Erythroblast (primary cell): ENCODE measurements at regions not wholly inside any gene's neighbourhood (a gene's known extent, or its start where the extent isn't known, plus 50 kb on each side); places are given as distances from the start of the nearest gene placed in this dataset.
"Not testable (repeated sequence)": the region's sequence is repeated elsewhere in the genome, so short reads cannot be mapped to it uniquely, and the experiment has no call there.

ENCODE experiments used
- DNase-seq, 2 experiments: peaks; one replicate each; lab custom pipeline; 2025; lab: John Stamatoyannopoulos, UW
- GATA1 ChIP-seq: IDR thresholded peaks from 2 replicates; pipeline ENCODE4 v1.6.1; 2011; ENCODE audit warnings: low read depth, mild to moderate bottlenecking, control low read depth, low read length, moderate library complexity
- POLR2A ChIP-seq: IDR thresholded peaks from 2 replicates; pipeline ENCODE4 v1.6.1; 2011; ENCODE audit warnings: mild to moderate bottlenecking, low read length

DNA sequence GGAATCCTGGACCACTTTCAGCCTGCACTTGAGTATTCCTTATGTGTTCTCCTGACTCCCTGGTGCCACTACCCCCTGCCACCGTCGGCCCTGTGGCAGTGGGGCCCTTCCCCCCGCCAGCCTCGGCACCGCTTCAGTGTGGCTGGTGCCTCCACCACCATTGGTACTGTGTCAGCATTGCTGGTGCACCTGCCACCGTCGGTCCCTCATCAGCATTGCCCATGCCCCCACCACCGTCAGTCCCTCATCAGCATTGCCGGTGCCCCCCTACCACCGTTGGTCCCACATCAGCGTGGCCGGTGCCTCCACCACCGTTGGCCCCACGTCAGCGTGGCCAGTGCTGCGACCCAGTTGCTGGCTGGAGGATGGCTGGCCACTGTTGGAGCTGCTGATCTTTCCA is 228.5 kb downstream of the TM9SF2 start:
- TF ChIP-seq GATA1 (no peak), POLR2A (no peak)
- no peak for DNase-seq

DNA sequence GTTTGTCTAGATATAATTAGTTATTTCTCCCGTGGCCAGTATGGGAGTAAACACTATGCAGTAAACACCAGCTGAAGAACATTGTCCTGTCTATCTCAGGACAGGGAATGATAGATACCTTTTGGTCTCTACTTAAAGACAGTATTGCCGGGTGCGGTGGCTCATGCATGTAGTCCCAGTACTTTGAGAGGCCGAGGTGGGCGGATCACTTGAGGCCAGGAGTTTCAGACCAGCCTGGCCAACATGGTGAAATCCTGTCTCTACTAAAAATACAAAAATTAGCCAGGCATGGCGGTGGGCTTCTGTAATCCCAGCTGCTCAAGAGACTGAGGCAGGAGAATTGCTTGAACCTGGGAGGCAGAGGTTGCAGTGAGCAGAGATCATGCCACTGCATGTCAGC is 226.4 kb downstream of the TM9SF2 start:
- DNase-seq, result not testable (repeated sequence)

DNA sequence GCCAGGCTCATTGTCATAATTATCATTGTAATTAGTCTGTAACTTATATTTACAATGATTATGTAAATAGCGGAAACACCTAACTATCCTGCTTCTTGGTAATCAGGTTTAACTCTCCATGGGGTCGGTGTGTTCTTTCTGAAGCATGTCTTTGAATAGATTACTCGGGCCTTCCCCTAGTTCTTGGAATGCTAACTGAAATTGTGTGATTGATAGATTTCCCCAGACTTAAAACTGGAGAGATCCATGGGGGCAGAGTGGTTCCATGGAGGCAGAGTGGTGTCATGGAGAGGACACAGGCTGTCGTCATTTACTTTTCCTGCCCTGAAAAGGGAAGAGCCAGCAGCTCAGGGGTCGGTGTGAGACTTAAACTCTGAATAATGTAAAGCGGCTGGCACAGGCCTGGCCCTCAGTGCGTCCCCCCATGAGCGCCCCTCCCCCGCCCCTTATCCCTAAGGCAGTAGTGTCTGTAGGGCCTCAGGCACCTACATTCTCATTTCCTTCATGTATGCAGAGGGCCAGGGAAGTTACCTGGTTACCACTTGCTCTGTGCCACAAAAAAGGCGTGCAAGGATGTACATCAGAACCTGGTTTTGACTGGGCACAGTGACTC is 225.1 kb downstream of the TM9SF2 start:
- DNase-seq, result no peak
- TF ChIP-seq GATA1, result no peak
- no peak for TF ChIP-seq POLR2A

DNA sequence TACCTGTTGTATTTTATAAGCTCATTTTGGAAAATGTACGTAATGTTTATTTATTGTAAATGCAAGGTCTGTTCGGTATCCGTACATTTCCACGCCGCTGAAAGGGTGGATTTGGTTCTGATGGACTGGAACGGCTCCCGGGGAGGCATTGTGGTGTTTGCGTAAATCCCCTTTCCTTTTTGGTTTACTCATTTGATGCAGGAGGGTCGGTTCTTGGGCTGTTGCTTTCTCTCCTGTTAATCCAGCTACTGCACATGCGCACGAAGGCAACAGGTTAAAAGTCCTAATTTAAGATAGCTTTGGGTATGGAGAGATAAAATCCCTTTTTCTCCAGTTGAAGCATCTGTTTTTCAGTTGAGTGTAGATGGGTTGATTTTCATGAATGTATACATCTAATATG is 224.4 kb downstream of the TM9SF2 start:
- no peak for DNase-seq
- TF ChIP-seq GATA1 (no peak), POLR2A (no peak)

DNA sequence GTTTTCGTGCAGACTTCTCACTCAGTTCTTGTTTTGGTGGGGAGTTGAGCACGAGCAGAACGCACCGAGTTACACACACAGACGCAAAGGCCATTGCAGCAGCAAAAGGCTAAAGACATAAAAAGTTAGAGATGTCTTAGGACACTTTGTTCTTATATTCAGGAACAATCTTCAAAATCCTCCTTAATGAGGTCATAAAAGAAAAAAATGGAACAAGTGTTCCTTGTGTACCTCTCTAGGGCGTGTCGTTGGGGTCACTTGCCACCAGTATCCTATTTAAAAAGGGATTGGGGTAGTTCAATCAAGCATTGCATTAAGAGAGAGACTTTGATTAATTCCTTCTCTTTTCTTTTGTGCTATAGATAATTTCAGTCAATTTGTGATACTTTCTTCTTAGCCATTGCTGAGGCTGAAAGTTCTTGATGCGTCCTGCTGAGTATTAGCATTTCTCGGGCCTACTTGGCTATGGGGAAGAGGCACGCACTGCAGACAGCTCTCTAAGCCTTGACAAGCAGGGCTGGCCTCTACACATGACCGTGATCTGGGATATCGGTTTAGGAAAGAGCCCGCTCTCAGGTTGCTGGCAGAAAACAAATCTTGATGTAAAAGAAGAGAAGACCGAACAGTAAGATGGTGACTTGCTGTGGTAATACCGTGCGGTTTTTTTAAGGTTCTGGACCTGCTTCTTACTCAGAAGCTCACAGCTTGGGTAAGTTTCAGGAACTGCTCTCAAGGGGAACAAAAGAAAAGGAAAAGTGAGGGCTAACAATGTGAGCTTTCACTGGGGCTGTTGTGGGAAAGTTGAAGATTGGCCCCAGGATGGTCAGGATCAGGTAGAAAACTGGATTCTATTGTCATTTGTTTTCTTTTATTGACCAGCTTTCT is 223.6 kb downstream of the TM9SF2 start:
- DNase-seq, result no peak
- no peak for TF ChIP-seq POLR2A
- TF ChIP-seq GATA1, result no peak

DNA sequence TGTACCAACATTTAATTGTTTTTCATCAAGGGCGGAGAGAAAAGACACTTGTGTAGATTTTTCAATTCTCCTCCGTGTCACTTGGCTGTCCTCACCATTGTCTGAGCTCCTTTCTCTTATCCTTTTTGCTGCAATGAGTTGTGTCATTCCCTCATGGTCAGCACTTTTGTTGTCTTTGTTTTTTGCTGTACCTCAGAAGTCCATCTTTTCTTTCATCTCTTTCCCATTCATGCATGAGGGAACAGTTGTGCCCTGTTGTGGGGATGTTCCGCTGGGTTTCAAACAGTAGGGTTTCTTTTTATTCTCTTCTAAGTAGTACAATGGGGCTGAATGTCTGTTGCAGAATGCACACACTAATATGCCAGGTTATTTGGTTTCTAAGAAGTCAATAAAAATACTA is 222.6 kb downstream of the TM9SF2 start:
- TF ChIP-seq POLR2A (no peak), GATA1 (no peak)
- DNase-seq, result no peak

DNA sequence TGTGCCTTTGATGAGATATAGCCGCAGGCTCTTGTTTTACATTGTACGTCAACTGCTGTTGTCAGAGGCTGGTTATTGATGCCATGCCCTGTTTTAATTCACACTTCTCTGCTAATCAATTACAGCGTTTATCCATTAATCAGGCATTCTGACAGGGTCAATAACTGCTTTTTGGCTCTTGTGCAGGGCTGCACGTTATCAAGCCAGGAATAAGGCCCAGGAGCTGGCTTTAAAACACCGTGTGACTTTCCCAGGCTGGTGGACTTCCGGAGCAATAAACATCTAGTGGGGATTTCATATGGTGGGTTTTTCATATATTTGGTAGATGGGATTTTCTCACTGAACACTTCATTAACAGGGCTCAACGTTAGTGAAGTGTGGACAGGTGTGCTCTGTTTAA is 221.7 kb downstream of the TM9SF2 start:
- no peak for TF ChIP-seq POLR2A
- TF ChIP-seq GATA1, result no peak
- DNase-seq, result no peak

DNA sequence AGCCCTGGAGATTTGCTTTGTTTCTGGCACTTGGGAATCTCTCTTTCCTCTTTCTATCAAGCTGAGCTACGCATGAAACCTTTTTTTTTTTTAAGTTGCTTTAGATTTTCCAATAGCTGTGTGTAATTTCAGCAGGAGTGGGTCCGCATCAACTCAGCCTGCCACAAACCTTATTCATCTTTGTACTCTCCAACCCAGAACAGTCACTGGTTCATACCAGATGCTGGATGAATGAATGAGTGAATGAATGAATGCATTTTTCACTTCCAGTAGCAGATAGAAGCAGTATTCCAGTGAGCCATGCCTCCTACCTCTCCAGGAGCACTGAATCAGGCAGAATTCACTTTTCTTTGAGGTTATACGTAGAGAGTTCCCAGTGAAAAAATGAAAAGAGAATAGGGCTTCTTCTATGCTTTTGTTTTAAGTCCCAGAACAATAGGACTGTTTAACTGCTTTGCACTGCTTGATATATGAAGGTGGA is 221.1 kb downstream of the TM9SF2 start:
- DNase-seq, result no peak
- TF ChIP-seq POLR2A (no peak), GATA1 (no peak)

DNA sequence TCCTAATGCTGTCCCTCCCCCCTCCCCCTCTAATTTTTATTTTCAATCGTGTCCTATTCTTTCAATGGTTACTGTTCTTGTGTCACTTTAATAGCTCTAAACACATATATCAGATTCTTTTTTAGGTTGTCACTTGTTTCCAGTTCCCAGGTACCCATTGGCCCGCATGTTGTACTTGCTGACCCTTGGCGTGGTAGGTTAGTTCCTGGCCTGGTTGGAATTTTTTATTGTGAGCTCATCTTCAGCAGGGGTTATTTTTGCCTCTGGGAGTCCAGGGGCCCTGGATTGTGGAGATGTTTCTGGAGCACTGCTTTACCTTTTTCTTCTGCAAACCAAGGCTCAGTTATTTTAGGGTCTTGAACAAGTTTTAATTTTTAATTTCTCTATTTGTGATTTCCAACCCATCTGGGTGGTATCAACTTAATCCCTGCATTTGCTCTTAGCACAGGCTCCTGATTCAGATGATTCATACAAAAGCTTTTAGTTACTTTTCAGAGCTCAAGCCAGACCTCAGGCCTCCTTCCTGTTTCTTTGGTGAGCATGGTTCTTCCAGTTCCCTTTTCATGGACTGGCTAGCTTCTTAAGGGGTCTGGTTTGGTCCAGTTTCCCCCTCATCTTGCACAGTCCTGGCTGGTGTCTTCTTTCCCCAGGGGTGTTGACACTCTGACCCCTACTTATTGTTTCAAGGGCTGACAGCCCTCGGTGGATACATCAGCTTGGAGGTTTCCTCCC is 220.5 kb downstream of the TM9SF2 start:
- DNase-seq, result no peak
- TF ChIP-seq GATA1 (no peak), POLR2A (no peak)

DNA sequence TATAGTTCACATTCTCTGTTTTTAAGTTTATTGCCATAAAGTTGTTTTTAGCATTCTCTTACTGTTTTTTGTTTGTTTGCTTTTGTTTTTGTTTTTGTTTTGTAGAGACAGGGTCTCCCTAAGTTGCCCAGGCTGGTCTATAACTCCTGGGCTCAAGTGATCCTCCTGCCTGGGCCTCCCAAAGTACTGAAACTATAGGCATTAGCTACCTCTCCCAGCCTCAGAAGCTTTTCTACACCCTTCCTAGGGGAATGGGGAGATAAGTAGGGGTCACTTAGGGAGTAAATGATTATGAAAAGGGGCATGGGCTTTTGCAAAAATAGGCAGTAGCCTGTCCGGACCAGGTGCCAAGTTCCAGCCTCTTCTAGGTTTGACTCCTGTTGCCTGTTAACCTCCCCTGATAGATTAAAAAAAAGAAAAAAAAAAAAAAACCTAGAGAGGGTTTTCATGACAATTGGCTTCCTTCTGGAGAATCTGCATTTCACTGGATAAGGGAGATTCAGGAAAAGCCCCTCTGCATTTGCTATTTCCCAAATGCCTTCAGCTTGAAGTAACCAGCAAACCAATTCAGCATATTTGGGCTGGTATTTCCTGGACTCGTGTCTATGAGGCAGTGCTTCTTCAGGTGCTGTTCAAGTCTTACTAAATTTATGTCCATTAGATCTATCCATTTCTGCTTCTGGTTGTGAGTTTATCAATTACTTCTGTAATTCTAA is 216.8 kb downstream of the TM9SF2 start:
- no peak for DNase-seq
- TF ChIP-seq GATA1 (no peak), POLR2A (no peak)

DNA sequence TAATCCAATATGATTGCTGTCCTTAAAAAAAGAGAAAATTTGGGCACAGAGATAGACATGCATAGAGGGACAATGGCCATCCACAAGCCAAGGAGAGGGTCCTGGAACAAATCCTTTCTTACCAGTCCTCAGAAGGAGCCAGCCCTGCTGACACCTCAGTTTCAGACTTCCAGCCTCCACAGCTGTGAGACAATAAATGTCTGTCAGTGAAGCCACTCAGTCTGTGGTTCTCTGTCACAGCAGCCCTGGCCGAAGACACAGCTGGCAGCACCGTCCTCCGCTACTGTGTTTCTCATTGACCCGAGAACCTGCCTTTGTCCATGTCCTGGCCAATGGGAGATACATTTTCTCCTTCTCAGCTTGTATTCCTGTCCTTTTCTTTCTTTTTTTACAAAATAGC is 207.9 kb downstream of the TM9SF2 start:
- TF ChIP-seq GATA1 (no peak), POLR2A (no peak)

DNA sequence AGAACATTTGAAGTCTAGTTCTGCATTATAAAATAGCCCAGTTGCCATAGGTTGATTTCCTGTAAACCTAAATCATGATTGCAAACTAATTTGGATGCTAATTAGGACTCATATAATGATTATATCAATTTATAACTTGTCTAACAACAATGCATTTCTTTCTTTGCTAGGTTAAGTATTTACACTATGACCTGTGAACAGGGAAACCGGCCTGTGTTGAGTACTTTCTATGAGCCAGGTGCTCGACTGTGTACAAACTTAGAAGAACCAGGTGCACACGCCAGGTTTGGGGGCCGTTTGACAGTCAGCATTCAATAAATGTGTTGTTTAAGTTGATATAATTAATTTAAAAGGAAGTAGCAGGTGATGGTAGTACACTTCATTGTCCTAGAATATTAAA is 203.1 kb downstream of the TM9SF2 start:
- TF ChIP-seq GATA1, result no peak
- no peak for TF ChIP-seq POLR2A
- DNase-seq, result no peak

More for the DNA sequence above, 207.9 kb downstream of the TM9SF2 start:
- DNase-seq, result no peak

DNA sequence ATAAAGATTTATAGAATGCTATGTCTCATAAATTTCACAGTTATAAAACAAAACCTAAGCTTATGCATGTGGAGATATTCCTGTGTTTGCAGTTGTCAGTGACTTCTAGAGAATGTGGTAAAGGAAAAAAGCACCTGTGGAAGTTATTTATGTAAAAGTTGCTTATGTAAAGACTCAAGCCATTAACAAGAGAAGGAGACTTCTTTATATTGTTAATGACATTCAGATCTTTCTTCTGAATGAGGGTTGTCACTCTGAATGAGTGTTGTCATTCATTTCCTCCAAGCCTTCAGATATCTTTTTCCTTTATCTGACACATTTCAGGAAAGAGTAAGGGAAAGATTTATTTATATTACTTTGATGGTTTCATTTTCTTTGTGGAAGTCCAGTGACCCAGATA is 202.6 kb downstream of the TM9SF2 start:
- no peak for TF ChIP-seq POLR2A
- TF ChIP-seq GATA1, result no peak
- DNase-seq, result no peak

DNA sequence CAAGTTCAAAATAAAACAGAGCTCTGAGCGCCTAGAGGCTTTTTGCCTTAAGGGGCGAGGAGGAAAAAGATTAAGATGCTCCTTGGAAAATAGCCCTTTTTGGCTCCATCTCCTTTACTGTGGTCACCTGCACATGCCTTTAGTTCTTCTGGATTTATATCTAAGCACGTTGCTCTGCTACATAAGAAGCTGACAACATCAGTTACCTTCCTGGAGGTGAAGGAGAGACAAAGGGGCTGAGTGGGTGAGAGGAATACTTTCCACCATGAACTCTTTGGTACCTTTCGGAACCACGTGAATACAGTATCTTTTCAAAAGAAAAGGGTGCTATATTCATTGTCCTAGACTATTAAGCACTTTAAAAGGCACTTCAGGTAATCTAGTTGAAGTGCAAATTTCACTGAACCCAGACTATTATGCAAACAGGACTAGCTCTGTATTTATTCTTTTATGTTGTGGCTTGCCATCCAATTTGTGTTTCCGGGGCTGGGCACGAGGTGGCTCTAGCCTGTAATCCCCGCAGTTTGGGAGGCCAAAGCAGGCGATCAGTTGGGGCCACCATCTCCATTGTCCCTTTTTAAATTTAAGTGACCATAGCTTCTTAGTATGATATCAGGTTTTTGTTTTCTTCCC is 201.5 kb downstream of the TM9SF2 start:
- DNase-seq, result no peak
- TF ChIP-seq POLR2A, result no peak
- TF ChIP-seq GATA1, result no peak
